Tibial nerve (tissue), 4 donors: ENCODE measurements at regions not wholly inside any gene's neighbourhood (a gene's known extent, or its start where the extent isn't known, plus 50 kb on each side); places are given as distances from the start of the nearest gene placed in this dataset.

Experiments
- DNase-seq, 2 donors: peaks; one replicate each; pipeline ENCODE4 v3.0.0-alpha.2; 2019; ENCODE audit warnings: low spot score in 2 of 2
- H3K27ac ChIP-seq, 4 donors: fragments of 200-600 bp; sonication (generic) in 3 of 4; one replicate each; pipeline ENCODE4 v1.5.1; 2017 to 2019; ENCODE audit warnings: mild to moderate bottlenecking in 1 of 4
- H3K27me3 ChIP-seq, 2 donors: fragments of 200-600 bp; sonication (generic) in 1 of 2; one replicate each; pipeline versions ENCODE4 v1.5.1 to v1.6.0; 2017 to 2019
- H3K36me3 ChIP-seq, 3 donors: fragments of 200-600 bp; sonication (generic); one replicate each; pipeline ENCODE4 v1.5.1; 2018 to 2019
- H3K4me1 ChIP-seq, 4 donors: fragments of 200-600 bp; sonication (generic) in 3 of 4; one replicate each; pipeline ENCODE4 v1.5.1; 2017 to 2019
- H3K4me3 ChIP-seq, 4 donors: fragments of 200-600 bp; sonication (generic) in 3 of 4; one replicate each; pipeline ENCODE4 v1.5.1; 2017 to 2019; ENCODE audit warnings: mild to moderate bottlenecking in 1 of 4, moderate library complexity in 1 of 4
- H3K9me3 ChIP-seq, 4 donors: fragments of 200-600 bp; sonication (generic) in 3 of 4; one replicate each; pipeline ENCODE4 v1.5.1; 2017 to 2019
- EP300 ChIP-seq, 2 donors: sonication (generic); formaldehyde crosslinking; IDR thresholded peaks; one replicate each; pipeline ENCODE4 v1.6.1; 2017; ENCODE audit warnings: antibody characterized with exemption in 2 of 2, mild to moderate bottlenecking in 1 of 2
- POLR2A ChIP-seq, 2 donors: fragments of 450-650 bp; IDR thresholded peaks; one replicate each; pipeline ENCODE4 v1.6.1; 2017; ENCODE audit warnings: antibody characterized with exemption in 2 of 2, mild to moderate bottlenecking in 2 of 2, moderate library complexity in 2 of 2
- WGBS, 2 donors: methylation state at CpG; one replicate each; pipeline ENCODE4 v1.1.5; 2018; 5-methylcytosine and 5-hydroxymethylcytosine counted together
- TF ChIP-seq, protein P1 (sequence below), 5 experiments: fragments of 200-600 bp in 3 of 5; fragments of 450-650 bp in 2 of 5; sonication (generic) in 3 of 5; IDR thresholded peaks; one replicate each; pipeline ENCODE4 v1.5.1; 2016 to 2019; ENCODE audit warnings: antibody characterized with exemption in 5 of 5, mild to moderate bottlenecking in 3 of 5, moderate library complexity in 2 of 5

- TF ChIP-seq EP300 (IDR thresholded peaks at IDR 0.05): no peak
- no peak for DNase-seq
- 77 to 88% methylated on average over 2 of the region's 2 CpGs for WGBS, 2 donors
- H3K36me3 ChIP-seq: no peaks in the 10 kb centered on the region
- H3K9me3 ChIP-seq: no peaks in the 10 kb centered on the region
- H3K4me1 ChIP-seq: no peaks in the 10 kb centered on the region
- no peak overlapping the region for H3K4me3 ChIP-seq
- H3K27ac ChIP-seq: no peak overlapping the region
- no peaks in the 10 kb centered on the region for H3K27me3 ChIP-seq
These were observed 223.9 kb upstream of the RGPD4 start for GRCh38 chr2:107602801-107603200.

DNA sequence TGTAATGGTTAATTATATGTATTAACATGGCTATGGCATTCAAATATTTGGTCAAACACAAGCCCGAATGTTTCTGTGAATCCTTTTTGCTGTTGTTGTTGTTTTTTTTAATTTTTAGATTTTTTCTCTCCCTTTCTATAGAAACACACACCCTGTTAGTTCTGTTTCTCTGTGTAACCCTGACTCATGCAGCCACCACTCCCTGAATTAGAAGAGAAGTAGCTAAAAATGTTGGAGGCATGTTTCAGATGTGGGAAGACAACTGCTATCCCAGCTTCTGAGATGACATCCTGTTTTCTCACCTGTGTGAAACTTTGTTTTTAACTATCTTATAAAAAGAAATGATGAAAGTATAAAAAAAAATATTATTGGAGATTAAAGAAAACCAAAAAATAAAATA, 219.6 kb upstream of the RGPD4 start:
- 29 to 69% methylated on average over 1 of the region's 1 CpG for WGBS, 2 donors
- TF ChIP-seq, protein P1, sequence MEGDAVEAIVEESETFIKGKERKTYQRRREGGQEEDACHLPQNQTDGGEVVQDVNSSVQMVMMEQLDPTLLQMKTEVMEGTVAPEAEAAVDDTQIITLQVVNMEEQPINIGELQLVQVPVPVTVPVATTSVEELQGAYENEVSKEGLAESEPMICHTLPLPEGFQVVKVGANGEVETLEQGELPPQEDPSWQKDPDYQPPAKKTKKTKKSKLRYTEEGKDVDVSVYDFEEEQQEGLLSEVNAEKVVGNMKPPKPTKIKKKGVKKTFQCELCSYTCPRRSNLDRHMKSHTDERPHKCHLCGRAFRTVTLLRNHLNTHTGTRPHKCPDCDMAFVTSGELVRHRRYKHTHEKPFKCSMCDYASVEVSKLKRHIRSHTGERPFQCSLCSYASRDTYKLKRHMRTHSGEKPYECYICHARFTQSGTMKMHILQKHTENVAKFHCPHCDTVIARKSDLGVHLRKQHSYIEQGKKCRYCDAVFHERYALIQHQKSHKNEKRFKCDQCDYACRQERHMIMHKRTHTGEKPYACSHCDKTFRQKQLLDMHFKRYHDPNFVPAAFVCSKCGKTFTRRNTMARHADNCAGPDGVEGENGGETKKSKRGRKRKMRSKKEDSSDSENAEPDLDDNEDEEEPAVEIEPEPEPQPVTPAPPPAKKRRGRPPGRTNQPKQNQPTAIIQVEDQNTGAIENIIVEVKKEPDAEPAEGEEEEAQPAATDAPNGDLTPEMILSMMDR (IDR thresholded peaks at IDR 0.05): no peak
- no peaks in the 10 kb centered on the region for H3K36me3 ChIP-seq

DNA sequence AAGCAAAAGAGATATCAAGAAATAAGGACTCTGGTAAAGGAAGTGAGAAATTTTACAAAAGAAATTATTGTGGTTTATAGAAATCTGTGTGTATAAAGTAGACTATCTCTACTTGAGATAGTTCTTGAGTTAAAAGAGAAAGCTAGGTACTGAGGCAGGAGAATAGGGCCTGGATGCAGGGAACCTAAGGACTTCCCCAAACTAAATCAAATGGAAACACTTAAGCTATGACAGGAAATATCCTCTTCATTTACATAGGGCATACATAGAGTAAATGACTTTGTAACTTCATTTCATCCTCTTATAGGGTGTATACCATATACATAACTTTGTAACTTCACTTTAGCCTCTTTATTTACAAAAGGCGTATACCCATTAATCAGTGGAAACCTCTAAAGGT, 219.2 kb upstream of the RGPD4 start:
- no peak overlapping the region for H3K27ac ChIP-seq
- no peaks in the 10 kb centered on the region for H3K4me1 ChIP-seq
- H3K36me3 ChIP-seq: no peaks in the 10 kb centered on the region
- DNase-seq: no peak
- TF ChIP-seq EP300 (IDR thresholded peaks at IDR 0.05): no peak
- TF ChIP-seq, protein P1 (IDR thresholded peaks at IDR 0.05): no peak
- no peak for TF ChIP-seq POLR2A (IDR thresholded peaks at IDR 0.05)
- no peak overlapping the region for H3K4me3 ChIP-seq
- no peaks in the 10 kb centered on the region for H3K27me3 ChIP-seq
- no peaks in the 10 kb centered on the region for H3K9me3 ChIP-seq
- WGBS, 2 donors: 94 to 97% methylated on average over 1 of the region's 1 CpG

More for the DNA sequence above, 219.6 kb upstream of the RGPD4 start:
- H3K27me3 ChIP-seq: no peaks in the 10 kb centered on the region
- no peaks in the 10 kb centered on the region for H3K4me1 ChIP-seq
- H3K9me3 ChIP-seq: no peaks in the 10 kb centered on the region
- DNase-seq: no peak
- no peak overlapping the region for H3K4me3 ChIP-seq
- no peak overlapping the region for H3K27ac ChIP-seq

- H3K27me3 ChIP-seq: no peaks in the 10 kb centered on the region
- H3K4me3 ChIP-seq: no peak overlapping the region
- TF ChIP-seq, protein P1 (IDR thresholded peaks at IDR 0.05): no peak
- TF ChIP-seq POLR2A (IDR thresholded peaks at IDR 0.05) (no peak), EP300 (IDR thresholded peaks at IDR 0.05) (no peak)
- H3K36me3 ChIP-seq: no peaks in the 10 kb centered on the region
- no peak overlapping the region for H3K27ac ChIP-seq
- DNase-seq: no peak
- no peaks in the 10 kb centered on the region for H3K4me1 ChIP-seq
- peaks cover 0 to 7% (median 2%) of the 10 kb centered on the region in 4 donors for H3K9me3 ChIP-seq
These were observed 211.7 kb upstream of the RGPD4 start for GRCh38 chr2:107615039-107615438.

DNA sequence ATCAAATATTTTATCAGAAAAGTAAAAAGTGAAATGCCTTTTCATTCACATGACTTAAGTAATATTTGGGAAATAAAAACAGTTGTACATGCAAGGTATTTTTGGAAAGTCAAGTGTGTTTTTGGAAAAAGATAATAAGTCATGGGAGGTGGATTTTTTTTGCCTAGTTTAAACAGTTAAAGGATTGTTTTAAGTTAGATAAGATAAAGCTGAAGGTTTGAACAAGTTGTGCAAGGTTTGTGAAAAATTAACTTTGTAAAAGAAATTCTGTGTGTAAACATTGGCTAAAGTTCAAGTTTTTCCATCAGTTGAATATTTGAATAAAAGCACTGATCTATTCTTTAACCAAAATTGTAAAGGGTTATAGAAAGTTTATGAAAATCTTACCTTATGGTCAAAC, 207.9 kb upstream of the RGPD4 start:
- Histone ChIP-seq H3K9me3 (peaks cover 0 to 13% (median 2%) of the 10 kb centered on the region in 4 donors), H3K4me3 (no peak overlapping the region), H3K27ac (no peak overlapping the region), H3K27me3 (no peaks in the 10 kb centered on the region), H3K4me1 (no peaks in the 10 kb centered on the region), H3K36me3 (no peaks in the 10 kb centered on the region)
- TF ChIP-seq POLR2A (IDR thresholded peaks at IDR 0.05) (no peak), EP300 (IDR thresholded peaks at IDR 0.05) (no peak)
- TF ChIP-seq, protein P1 (IDR thresholded peaks at IDR 0.05): no peak
- DNase-seq: no peak
